Effector CD8-positive, alpha-beta T cell (primary cell): ENCODE measurements at regions not wholly inside any gene's neighbourhood (a gene's known extent, or its start where the extent isn't known, plus 50 kb on each side); places are given as distances from the start of the nearest gene placed in this dataset.

ENCODE experiments used
- DNase-seq: peaks from one replicate; lab custom pipeline; 2025; lab: John Stamatoyannopoulos, UW

DNA sequence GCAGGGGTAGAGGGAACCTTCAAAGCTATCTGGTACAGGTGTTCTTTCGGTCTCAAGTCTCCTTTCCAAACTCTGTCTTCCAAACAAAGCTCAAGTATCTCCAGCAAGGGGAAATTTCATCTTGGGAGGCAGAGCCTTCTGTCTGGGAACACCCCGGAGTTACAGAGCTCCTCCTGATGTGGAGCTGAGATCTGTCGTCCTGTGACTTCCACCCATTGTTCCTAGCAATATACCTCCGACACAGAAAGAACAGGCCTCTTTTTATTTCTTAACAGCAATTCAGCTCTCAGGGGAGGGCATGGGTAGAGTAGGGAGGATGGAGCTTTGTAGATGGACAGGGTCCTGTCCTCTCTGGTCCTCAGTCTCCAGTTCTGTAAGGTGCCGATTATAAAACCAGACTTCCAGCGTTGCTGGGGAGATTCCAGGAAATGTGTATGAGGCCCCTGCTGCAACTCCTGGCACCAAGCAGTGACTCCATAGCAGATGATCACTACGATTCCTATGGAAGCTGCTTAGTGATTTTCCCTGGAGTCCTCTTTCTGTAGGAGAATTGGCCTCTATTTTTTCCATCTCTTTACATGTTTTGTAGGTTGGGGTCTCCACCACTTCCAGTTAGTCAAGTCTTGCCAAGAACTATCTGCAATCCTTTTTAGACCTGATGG, 56.0 kb upstream of the ARGLU1 start:
- no peak for DNase-seq

DNA sequence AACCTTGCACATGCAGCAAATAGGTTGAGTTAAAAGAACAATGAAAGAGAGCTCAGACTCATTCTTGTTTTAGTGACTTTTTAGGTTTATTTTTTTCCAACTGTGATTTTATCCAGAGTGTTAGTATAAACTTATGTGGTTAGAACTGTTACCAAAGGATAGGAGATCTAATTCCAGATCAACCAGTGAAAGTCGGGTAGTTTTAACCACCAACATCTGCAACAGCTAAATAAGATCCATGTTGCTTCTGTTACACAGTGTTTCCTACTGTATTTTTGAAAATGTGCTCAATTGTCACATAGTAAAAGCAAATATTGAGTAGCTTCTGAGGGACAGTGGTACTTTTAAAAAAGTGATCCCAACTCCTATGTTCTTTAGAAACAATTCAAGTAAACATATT, 53.9 kb upstream of the ARGLU1 start:
- DNase-seq = no peak

DNA sequence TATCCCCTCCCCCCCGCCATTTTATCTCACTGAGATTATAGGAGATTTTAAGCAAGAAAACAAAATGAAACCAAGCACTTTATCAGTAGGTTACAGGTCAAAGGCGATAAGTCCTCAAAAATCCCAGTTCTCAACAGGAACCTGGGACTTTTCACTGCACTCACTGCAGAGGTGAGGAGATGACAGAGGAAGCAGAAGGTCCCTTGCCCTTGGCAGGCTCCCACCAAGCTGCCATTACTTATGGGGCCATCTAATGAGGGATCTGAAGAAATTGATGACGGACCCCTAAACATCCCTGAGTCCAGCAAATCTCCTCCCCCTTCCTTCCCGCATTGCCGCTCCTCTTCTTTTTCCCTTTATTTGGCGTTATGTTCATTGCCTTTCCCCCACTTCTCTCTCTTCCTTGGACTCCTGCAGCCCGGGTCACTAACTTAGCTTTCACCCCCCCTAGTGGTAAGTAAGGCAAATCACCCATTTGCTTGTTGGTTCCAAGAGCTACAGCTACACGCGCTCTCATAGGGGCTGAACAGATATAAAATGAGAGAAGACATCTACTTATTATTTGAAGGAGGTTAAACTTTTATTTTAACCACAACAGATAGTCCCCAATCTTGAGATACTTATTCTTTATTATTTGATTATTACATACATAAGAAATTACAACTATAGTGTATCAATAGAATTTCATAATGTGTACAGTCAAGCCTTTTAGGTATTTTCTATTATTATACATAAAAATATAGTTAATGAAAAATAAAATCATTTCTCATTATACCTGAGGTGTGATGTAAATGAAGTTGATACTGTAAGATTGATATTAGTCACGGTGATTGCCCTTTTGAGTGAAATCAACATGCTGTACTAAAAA, 52.0 kb upstream of the ARGLU1 start:
- DNase-seq = no peak
